ENCODE measurements at regions not wholly inside any gene's neighbourhood (a gene's known extent, or its start where the extent isn't known, plus 50 kb on each side); places are given as distances from the start of the nearest gene placed in this dataset.

DNA sequence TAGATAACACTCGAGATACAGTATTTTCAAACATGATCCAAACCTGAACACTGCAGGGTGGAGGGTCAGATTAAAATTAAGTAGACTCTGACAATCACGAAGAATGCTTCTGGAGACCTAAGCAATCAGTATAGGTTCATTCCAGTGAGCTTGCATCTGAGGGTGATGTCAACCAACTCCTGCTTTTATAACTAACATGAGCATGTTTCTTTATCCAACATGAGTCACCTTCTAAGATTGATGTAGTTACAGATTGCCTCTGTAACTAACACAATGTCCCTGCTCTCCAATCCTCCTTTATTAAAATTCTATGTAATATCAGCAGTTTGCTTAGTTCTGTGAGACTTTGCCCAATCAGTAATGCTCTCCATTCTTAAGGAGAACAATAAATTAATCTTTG is 225.7 kb downstream of the ARL6IP6 start:
- Histone ChIP-seq H3K27ac (no peak overlapping the region), H3K36me3 (no peaks in the 10 kb centered on the region), H3K27me3 (no peaks in the 10 kb centered on the region), H3K4me3 (ENCODE audit: low read depth in 1 of 2, low read length in 1 of 2) (no peak overlapping the region), H3K9me3 (no peaks in the 10 kb centered on the region), H3K4me1 (ENCODE audit: control insufficient read depth in 1 of 2, insufficient read depth in 1 of 2, low read depth in 1 of 2, low read length in 1 of 2) (no peaks in the 10 kb centered on the region)
- TF ChIP-seq, protein P1, sequence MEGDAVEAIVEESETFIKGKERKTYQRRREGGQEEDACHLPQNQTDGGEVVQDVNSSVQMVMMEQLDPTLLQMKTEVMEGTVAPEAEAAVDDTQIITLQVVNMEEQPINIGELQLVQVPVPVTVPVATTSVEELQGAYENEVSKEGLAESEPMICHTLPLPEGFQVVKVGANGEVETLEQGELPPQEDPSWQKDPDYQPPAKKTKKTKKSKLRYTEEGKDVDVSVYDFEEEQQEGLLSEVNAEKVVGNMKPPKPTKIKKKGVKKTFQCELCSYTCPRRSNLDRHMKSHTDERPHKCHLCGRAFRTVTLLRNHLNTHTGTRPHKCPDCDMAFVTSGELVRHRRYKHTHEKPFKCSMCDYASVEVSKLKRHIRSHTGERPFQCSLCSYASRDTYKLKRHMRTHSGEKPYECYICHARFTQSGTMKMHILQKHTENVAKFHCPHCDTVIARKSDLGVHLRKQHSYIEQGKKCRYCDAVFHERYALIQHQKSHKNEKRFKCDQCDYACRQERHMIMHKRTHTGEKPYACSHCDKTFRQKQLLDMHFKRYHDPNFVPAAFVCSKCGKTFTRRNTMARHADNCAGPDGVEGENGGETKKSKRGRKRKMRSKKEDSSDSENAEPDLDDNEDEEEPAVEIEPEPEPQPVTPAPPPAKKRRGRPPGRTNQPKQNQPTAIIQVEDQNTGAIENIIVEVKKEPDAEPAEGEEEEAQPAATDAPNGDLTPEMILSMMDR (IDR thresholded peaks at IDR 0.05), result no peak

DNA sequence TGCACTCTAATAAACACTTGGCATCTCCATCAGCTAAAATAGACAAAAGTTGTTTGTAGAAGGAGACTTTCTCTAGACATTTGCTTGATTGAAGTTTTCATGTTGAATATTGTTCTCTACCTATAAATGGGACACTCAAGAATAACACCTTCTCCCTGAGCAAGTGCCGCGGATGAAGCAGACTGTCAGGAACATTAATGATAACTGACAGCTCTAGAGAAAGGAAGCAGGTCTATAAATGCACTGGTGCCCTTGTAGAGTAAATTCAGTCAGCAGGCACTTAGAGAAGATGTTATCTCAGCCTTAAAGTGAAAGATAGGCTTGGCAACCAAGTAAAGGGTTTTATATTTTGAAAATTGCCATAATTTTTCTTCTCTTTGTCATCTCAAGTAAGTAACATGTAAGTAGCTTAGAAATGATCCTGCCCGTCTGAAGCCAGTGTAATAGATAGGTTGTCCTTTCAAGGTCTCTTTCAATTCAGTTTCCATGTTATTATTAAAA is 224.6 kb downstream of the ARL6IP6 start:
- TF ChIP-seq, protein P1 (IDR thresholded peaks at IDR 0.05), result no peak
- Histone ChIP-seq H3K27me3 (no peaks in the 10 kb centered on the region), H3K4me1 (ENCODE audit: control insufficient read depth in 1 of 2, insufficient read depth in 1 of 2, low read depth in 1 of 2, low read length in 1 of 2) (no peaks in the 10 kb centered on the region), H3K9me3 (no peaks in the 10 kb centered on the region), H3K27ac (no peak overlapping the region), H3K4me3 (ENCODE audit: low read depth in 1 of 2, low read length in 1 of 2) (no peak overlapping the region), H3K36me3 (no peaks in the 10 kb centered on the region)

DNA sequence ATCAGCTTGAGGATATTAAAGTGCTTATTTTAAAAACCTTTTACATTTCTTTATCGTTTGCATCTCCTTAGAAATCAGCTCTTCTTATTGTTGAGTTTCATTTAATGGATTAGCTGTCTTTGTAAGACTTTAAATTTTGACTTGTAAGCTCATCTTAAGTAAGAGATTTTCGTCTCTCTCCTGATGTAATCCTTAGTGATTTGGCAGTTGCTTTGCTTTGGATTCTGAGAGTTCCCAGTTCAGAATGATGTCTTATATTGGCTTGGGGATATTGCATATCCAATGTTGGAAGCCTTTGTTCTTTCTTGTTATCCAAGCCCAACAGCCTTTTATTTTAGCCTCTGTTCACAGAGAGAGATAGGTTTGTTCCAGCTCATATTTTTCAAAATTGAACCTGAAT is 212.1 kb downstream of the ARL6IP6 start:
- H3K4me1 ChIP-seq (ENCODE audit: control insufficient read depth in 1 of 2, insufficient read depth in 1 of 2, low read depth in 1 of 2, low read length in 1 of 2), result no peaks in the 10 kb centered on the region
- no peaks in the 10 kb centered on the region for H3K27me3 ChIP-seq
- no peak overlapping the region for H3K27ac ChIP-seq
- TF ChIP-seq, protein P1 (IDR thresholded peaks at IDR 0.05), result no peak
- no peaks in the 10 kb centered on the region for H3K9me3 ChIP-seq
- H3K4me3 ChIP-seq (ENCODE audit: low read depth in 1 of 2, low read length in 1 of 2), result no peak overlapping the region
- H3K36me3 ChIP-seq, result no peaks in the 10 kb centered on the region

DNA sequence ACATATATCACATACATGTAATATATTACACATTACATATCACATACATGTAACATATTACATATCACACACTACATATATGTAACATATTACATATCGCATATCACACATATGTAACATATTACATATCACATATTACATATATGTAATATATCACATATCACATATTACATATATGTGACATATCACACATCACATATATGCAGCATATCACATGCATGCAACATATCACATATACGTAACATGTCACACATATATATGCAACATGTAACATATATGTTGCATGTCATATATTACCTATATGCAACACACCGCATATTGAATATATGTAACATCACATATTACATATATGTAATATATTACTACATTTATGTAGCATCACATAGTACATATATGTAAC is 211.2 kb downstream of the ARL6IP6 start:
- TF ChIP-seq, protein P1 (IDR thresholded peaks at IDR 0.05), result no peak
- Histone ChIP-seq H3K9me3 (no peaks in the 10 kb centered on the region), H3K27ac (no peak overlapping the region)

DNA sequence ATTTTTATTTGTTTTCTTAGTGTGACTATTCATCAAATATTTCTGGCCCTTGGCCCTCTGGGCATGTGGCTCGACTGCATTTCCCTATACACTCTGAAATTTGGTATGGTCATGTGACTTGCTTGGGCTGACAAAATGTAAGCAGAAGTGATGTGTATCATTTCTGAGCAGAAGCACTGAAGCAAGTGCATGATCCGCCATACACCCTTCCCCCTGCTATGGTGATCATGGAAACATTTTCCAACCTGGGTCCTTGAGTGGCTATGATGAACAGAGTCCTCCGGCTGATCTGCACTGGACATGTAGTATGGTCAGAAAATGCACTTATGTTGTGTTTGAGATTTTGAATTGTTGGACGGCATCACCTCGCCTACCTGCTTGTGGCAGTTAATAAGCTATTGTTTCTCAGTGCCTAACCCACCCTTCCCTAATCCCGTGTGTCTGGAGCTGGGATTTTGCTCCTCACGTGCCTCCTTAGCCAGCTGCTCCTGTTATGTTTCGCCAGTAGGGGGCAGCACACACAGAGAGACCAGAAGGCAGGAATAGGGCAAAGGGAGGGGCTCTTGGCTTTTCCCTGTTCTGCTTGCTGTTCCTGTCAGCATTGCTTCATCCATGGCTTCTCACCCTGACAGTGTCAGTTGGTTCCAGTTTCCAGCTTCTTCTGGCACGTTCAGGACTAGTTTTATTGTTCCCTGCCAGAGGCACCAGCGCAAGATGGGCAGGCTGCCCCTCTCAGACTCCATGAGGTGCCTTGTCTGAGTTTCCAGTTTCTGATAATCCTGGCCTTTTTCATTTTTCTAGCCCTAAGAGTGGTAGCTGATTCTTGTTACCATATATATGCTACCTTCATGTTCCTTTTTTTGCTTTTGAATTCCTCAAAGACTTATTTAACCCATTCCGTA is 207.4 kb downstream of the ARL6IP6 start:
- TF ChIP-seq, protein P1 (IDR thresholded peaks at IDR 0.05), result peak; percentile 32
- H3K27ac ChIP-seq, result no peak overlapping the region

More for the DNA sequence above, 211.2 kb downstream of the ARL6IP6 start:
- Histone ChIP-seq H3K4me1 (ENCODE audit: control insufficient read depth in 1 of 2, insufficient read depth in 1 of 2, low read depth in 1 of 2, low read length in 1 of 2) (no peaks in the 10 kb centered on the region), H3K27me3 (no peaks in the 10 kb centered on the region), H3K4me3 (ENCODE audit: low read depth in 1 of 2, low read length in 1 of 2) (no peak overlapping the region), H3K36me3 (no peaks in the 10 kb centered on the region)

More for the DNA sequence above, 207.4 kb downstream of the ARL6IP6 start:
- Histone ChIP-seq H3K36me3 (no peaks in the 10 kb centered on the region), H3K27me3 (no peaks in the 10 kb centered on the region), H3K4me1 (ENCODE audit: control insufficient read depth in 1 of 2, insufficient read depth in 1 of 2, low read depth in 1 of 2, low read length in 1 of 2) (no peaks in the 10 kb centered on the region), H3K9me3 (no peaks in the 10 kb centered on the region), H3K4me3 (ENCODE audit: low read depth in 1 of 2, low read length in 1 of 2) (no peak overlapping the region)

Measured in neutrophil (primary cell).